ENCODE measurements at regions not wholly inside any gene's neighbourhood (a gene's known extent, or its start where the extent isn't known, plus 50 kb on each side); places are given as distances from the start of the nearest gene placed in this dataset.
"Not testable (repeated sequence)": the region's sequence is repeated elsewhere in the genome, so short reads cannot be mapped to it uniquely, and the experiment has no call there.

DNA sequence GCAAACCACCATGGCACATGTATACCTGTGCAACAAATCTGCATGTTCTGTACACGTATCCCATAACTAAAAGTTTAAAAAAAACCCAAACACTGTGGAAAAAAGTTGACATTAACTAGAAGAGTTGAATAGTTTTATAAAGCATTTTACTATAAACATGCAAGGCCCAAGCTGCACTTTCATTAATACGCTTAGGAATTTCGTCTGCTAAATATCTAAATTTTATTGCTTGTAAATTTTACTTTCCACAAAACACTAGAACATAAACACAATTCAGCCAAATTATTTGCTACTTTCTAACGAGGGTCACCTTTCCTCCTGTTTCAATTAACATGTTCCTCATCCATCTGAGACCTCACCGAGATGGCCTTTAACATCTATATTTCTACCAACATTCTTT is 74.4 kb upstream of the MAN1A1 start:
- DNase-seq = no peak

DNA sequence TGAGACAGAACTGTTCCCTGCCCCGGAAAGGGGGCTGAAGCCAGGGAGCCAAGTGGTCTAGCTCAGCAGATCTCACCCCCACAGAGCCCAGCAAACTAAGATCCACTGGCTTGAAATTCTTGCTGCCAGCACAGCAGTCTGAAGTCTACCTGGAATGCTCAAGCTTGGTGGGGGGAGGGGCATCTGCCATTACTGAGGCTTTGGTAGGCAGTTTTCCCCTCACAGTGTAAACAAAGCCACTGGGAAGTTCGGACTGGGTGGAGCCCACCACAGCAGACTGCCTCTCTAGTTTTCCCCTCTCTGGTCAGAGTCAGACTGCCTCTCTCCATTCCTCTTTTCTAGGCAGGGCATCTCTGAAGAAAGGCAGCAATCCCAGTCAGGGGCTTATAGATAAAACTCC is 68.5 kb upstream of the MAN1A1 start:
- not testable (repeated sequence) for DNase-seq

DNA sequence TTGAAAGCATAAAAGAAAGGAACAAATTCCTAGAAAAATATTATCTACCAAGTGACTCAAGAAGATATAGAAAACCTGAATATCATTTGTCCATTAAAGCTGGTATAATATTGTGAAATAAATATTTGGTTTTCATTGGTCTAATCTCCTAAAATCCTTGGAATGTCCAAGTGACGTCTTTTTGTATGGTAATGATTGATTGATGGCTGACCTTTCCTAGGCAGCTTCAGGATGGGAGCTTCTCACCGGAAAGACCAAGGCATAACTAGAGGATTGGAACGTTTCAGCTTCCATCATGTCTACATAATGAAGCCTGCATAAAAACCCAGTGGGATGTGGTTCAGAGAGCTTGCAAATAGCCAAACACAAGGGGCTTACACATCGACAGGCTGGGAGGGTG is 57.6 kb upstream of the MAN1A1 start:
- DNase-seq = no peak

DNA sequence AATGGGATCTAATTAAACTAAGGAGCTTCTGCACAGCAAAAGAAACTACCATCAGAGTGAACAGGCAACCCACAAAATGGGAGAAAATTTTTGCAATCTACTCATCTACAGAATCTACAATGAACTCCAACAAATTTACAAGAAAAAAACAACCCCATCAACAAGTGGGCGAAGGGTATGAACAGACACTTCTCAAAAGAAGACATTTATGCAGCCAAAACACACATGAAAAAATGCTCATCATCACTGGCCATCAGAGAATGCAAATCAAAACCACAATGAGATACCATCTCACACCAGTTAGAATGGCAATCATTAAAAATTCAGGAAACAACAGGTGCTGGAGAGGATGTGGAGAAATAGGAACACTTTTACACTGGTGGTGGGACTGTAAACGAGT is 55.6 kb upstream of the MAN1A1 start:
- DNase-seq = not testable (repeated sequence)
